ENCODE measurements at regions not wholly inside any gene's neighbourhood (a gene's known extent, or its start where the extent isn't known, plus 50 kb on each side); places are given as distances from the start of the nearest gene placed in this dataset.

GRCh38 chr20:22315073-22315472, 269.3 kb downstream of the FOXA2 start:
- TF ChIP-seq CTCF (IDR thresholded peaks at IDR 0.05) (no peak), POLR2AphosphoS5 (IDR thresholded peaks at IDR 0.05; ENCODE audit: insufficient read depth in 1 of 2, low read depth in 1 of 2) (no peak)

Data from vagina (tissue), 2 donors.